Activated naive CD4-positive, alpha-beta T cell treated with anti-CD3 and anti-CD28 coated beads, Interleukin-2, amount 50 U/mL, for 72 hours (primary cell): ENCODE measurements at regions not wholly inside any gene's neighbourhood (a gene's known extent, or its start where the extent isn't known, plus 50 kb on each side); places are given as distances from the start of the nearest gene placed in this dataset.

Experiments
- ATAC-seq, 2 donors: fragments of 150-1000 bp; cut with Tn5 transposase; 2 replicates each; pipeline ENCODE4 v1.10.0; 2021; ENCODE audit warnings: mild to moderate bottlenecking in 2 of 2, moderate library complexity in 2 of 2
- DNase-seq, 2 donors: peaks; one replicate each; pipeline ENCODE4 v3.0.0; 2021 to 2022; ENCODE audit warnings: low spot score in 2 of 2
- H3K27ac Mint-ChIP-seq, 2 donors: one replicate each; pipeline ENCODE4 v1.8.0; 2022; ENCODE audit warnings: mild to moderate bottlenecking in 2 of 2, mixed read lengths in 2 of 2
- H3K36me3 Mint-ChIP-seq, 2 donors: one replicate each; pipeline ENCODE4 v1.8.0; 2022; ENCODE audit warnings: mixed read lengths in 2 of 2
- H3K9me3 Mint-ChIP-seq, 2 donors: one replicate each; pipeline ENCODE4 v1.8.0; 2022; ENCODE audit warnings: mixed read lengths in 2 of 2

DNA sequence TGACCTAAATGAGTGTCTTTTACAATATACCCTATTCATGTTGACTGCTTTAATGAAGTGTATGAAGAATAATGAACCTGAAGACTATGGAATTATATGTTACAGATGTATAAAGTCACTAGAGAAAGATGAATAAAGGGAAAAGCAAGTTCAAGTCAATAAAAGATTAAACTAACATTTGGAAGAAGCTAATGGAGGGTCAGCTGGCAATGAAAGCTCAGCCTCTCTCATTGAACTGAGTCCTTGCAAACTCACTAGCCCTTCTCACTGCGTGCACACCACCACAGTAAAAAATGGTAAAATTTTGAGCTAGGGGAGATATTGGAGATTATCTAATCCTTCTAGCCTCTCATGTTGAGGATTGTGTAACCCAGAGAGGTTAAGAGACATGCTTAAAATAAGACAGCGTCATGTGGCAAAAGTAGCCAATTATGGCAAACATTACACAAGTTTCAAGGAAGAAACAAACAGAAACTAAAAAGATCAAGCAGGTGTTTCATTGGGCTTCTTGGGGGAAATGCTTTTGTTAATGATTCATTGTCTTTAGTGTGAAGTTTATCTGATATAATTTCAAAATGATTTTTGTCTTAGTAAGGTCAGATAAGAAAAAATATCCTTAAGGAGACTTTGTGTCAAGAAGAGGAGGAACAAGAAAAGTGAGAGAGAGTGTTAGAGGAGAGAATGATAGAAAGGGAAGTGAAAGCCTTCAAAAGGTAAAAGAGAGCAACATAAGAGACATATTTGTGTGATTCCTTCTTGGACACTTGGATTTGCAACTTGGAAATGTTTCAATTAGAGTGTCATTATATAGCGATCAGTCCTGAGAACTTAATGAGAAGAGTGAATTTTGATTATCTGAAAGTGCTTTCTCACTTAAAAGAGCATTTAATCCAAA, 893.7 kb upstream of the FAM98A start:
- DNase-seq (no peak), ATAC-seq (no peak)
- Mint-ChIP-seq H3K36me3 (no peaks in the 10 kb centered on the region), H3K9me3 (peaks cover 3 to 11% of the 10 kb centered on the region in 2 donors), H3K27ac (no peak overlapping the region)

DNA sequence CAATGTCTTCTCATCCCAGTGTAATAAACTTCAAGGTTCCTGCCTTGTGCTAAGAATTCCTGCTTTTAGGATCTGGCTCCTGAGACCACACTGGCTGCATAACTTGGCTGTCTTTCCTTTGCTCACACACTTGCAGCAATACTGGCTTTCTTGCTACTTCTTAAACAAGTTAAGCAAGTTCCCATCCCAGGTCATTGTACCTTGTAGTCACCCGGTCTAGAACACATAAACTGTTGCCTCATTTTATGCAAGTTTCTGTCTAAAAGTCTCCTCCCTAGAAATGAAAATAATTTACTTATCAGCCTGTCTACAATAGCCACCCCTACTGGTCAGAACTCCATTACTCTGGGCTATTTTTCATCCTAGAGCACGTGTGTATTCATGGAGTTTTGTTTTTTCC, 887.9 kb upstream of the FAM98A start:
- DNase-seq: no peak
- Mint-ChIP-seq H3K27ac (no peak overlapping the region), H3K9me3 (peaks cover 3% of the 10 kb centered on the region in 2 donors), H3K36me3 (no peaks in the 10 kb centered on the region)
- ATAC-seq: no peak

DNA sequence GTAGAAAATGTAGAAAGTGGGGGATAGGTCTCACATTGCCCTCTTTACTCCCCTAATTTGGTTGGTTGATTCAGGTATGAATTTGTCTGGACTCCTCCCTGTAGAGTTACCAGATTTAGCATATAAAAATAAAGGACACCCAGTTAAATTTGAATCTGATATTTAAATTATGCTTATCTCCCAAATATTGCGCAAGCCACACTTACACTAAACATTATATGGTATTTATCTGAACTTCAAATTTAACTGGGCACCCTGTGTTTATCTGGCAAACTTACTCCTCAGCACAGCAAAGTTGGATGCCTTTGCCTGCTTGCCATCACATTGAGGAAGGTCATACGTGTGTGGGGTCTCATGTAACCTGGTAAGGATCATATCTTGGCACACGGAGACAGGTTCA, 882.4 kb upstream of the FAM98A start:
- H3K27ac Mint-ChIP-seq: no peak overlapping the region
- no peak for ATAC-seq
- peaks cover 0 to 7% of the 10 kb centered on the region in 2 donors for H3K36me3 Mint-ChIP-seq
- H3K9me3 Mint-ChIP-seq: peaks cover 0 to 20% of the 10 kb centered on the region in 2 donors
- DNase-seq: no peak

DNA sequence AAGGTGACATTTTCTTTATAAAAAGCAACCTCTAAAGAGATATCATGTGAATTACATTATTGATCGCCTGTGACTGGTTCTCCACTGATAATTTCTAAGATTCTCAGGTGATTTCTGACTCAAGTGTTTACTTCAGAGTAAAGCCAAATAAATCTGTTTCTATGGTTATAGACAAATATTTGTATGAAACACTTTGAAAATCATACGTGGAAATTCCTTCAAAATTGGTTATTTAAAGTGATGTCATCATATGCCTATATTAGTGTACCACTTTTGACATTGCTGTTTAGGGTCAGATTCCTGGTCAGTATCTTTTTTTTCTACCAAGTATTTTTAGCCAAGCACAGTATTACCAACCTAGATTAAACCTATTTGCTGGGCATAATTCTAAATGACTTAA, 881.3 kb upstream of the FAM98A start:
- peaks cover 0 to 20% of the 10 kb centered on the region in 2 donors for H3K9me3 Mint-ChIP-seq

DNA sequence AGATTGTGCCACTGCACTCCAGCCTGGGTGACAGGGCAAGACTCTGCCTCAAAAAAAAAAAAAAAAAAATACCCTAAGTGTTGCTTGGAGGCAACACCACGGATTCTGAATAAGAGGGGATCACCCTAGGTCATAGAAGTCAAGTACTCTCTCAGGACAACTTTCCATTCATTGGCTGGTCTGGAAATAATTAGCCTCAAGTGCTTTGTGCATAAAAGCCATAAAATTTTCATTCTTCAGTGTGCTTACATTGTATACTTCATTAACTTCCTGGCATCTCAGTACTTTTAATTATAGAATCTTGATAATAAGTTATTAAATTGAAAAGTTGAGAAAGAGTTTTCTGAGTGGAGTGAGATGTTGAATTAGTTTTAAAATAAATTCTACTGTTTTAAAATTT, 876.1 kb upstream of the FAM98A start:
- ATAC-seq: no peak
- H3K9me3 Mint-ChIP-seq: peaks cover 0 to 29% of the 10 kb centered on the region in 2 donors
- no peak overlapping the region for H3K27ac Mint-ChIP-seq
- peaks cover 0 to 7% of the 10 kb centered on the region in 2 donors for H3K36me3 Mint-ChIP-seq
- DNase-seq: no peak

More for the DNA sequence above, 881.3 kb upstream of the FAM98A start:
- H3K36me3 Mint-ChIP-seq: peaks cover 0 to 7% of the 10 kb centered on the region in 2 donors
- ATAC-seq (no peak), DNase-seq (no peak)
- H3K27ac Mint-ChIP-seq: no peak overlapping the region

DNA sequence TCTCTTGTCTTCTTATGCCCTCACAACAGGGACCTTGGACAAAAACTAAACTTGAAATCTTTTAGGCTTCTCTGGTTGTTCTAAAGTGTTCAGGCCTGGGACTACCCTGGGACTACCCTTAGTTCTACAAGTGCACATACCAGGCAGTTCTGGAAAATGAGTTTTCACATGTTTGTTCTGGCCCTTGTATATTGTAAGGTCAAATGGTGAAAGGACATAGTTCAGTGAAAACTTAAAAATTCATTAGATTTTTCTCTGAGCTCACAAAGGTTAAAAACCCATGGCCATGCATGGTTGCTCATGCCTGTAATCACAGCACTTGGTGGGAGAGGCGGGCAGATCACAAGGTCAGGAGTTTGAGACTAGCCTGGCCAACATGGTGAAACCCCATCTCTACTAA, 875.5 kb upstream of the FAM98A start:
- no peak for DNase-seq
- Mint-ChIP-seq H3K27ac (no peak overlapping the region), H3K36me3 (peaks cover 0 to 7% of the 10 kb centered on the region in 2 donors), H3K9me3 (peaks cover 1 to 27% of the 10 kb centered on the region in 2 donors)
- ATAC-seq: no peak

DNA sequence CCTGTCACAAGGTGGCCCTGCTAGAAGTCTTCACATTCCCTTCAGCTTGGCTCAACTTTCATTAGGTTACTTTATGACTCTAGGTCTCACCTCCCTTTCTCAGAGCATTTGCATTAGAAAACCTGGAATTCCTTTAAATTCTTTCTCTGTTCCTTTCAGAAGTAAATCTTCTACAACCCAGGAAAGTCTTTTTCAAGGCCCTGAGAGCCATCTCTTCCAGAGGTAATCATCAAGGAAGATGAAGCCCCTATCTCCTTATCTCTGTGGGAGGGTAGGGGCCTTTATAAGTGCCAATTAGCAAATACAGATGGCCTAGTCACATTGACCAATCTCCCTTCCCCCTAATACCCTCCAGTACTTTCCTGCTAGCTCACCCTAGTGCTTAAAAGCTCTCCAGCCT, 848.0 kb upstream of the FAM98A start:
- H3K9me3 Mint-ChIP-seq: peaks cover 15 to 27% of the 10 kb centered on the region in 2 donors
- H3K36me3 Mint-ChIP-seq: no peaks in the 10 kb centered on the region
- no peak for DNase-seq
- ATAC-seq: no peak
- no peak overlapping the region for H3K27ac Mint-ChIP-seq

DNA sequence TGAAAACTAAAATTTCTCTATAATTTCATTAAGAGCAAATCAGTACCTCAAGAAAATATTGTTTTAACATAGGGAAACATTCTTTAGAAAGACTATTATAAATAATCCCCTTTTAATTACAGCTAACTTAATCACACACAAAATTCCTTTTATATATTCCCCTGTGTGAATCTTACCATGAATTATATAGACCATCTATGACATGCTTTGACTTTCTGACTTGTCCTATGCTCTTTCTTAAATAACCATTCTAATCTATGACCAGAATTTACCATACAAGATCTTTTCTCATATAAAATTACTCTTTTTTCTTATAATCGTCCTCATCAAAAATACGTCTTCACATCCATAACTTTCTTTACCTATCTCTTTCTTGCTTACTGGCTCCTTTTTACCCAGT, 824.2 kb upstream of the FAM98A start:
- H3K36me3 Mint-ChIP-seq: peaks cover 0 to 4% of the 10 kb centered on the region in 2 donors
- H3K9me3 Mint-ChIP-seq: peaks cover 0 to 20% of the 10 kb centered on the region in 2 donors
- ATAC-seq (no peak), DNase-seq (no peak)
- no peak overlapping the region for H3K27ac Mint-ChIP-seq

DNA sequence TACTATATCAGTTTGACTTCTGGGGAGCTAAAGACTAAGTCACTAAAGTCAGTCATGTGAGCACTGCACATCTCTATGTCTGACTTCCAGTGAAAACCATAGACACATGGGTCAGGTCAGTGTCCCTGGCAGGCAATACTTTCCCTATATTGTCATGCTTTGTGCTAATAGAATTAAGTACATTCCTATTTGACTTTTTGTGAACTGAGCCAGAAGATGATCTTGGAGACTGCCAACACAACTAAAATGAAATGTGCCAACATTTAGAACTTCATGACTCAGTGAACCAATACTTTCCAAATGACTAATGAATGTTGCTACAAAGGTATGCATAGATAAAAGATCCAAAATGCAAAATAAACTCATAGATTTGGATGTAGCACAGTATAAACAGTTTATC, 820.8 kb upstream of the FAM98A start:
- Mint-ChIP-seq H3K27ac (no peak overlapping the region), H3K9me3 (peaks cover 0 to 16% of the 10 kb centered on the region in 2 donors), H3K36me3 (no peaks in the 10 kb centered on the region)
- DNase-seq (no peak), ATAC-seq (no peak)

DNA sequence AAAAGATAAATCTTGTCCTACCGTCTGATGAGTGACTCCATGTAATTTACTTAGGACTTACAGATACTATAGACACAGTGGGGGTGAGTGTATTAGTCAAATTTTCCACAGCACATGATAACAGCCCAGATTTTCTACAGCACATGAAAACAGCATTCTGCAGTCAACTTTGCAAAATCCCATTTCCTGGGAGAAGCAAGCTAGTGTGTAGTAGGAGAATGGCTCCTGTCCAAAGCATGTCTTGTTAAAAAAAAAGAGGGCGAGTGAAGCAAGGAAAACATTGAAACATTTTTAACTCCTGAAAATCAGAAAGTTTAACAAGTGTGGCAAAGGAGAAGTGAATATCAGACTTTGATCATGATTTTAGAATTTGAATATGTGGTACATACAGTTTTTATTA, 817.8 kb upstream of the FAM98A start:
- ATAC-seq (no peak), DNase-seq (no peak)
- Mint-ChIP-seq H3K27ac (no peak overlapping the region), H3K9me3 (peaks cover 0 to 11% of the 10 kb centered on the region in 2 donors), H3K36me3 (no peaks in the 10 kb centered on the region)

DNA sequence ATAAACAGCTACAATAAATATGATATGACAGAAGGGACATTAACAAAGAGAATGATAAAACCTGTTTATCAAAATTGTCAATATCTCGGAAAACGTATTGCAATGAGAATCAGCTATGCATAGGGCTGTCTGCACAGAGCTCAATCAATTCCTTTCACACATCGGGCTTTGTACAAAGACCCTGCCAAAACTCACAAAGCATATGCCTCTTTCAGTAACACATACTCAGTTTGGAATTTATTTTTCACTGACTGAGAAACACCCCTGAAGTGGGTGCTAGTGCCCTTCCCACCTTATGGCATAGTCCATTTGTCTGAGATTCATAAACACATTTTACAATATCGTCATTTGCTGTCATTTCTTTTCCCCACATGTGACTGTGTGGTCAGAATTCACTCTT, 815.8 kb upstream of the FAM98A start:
- Mint-ChIP-seq H3K27ac (no peak overlapping the region), H3K9me3 (peaks cover 0 to 8% of the 10 kb centered on the region in 2 donors), H3K36me3 (no peaks in the 10 kb centered on the region)
- ATAC-seq (no peak), DNase-seq (no peak)

DNA sequence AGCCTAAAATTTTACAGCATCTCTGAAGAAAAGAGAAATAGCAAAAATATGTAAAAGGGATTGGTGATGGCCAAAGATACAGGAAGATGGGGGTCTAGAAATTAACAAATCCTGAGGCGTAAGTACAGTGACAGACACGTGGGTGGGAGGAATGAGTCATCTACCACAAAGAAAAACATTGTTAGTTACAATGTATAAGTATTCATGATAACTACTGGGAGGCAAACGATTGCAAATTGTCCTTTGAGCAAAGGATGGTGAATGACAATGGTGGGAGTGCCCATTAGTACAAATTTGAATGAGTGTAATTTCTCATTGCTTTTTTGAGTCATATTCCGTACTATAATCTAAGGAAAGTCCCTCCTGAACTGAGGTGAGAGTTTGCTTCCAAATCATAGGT, 809.0 kb upstream of the FAM98A start:
- ATAC-seq (no peak), DNase-seq (no peak)
- Mint-ChIP-seq H3K36me3 (no peaks in the 10 kb centered on the region), H3K27ac (no peak overlapping the region), H3K9me3 (peaks cover 0 to 6% of the 10 kb centered on the region in 2 donors)

DNA sequence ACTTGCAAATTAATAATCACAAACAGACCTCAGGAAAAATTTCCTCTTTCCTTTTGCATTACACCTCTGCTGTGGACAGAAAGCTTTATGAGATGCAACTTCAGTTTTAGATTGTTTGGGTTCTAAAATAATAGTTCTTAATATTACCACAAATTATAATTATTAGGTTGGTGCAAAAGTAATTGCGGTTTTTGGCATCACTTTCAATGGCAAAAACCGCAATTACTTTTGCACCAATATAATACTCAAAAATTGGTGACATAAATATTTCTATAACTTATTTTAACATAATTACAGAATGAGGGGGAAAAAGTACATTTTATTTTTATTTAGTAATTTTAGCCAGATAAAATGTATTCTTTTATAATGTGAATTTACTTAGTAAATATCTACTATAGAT, 804.4 kb upstream of the FAM98A start:
- peaks cover 6 to 9% of the 10 kb centered on the region in 2 donors for H3K9me3 Mint-ChIP-seq
- DNase-seq (no peak), ATAC-seq (no peak)
- no peaks in the 10 kb centered on the region for H3K36me3 Mint-ChIP-seq
- no peak overlapping the region for H3K27ac Mint-ChIP-seq

DNA sequence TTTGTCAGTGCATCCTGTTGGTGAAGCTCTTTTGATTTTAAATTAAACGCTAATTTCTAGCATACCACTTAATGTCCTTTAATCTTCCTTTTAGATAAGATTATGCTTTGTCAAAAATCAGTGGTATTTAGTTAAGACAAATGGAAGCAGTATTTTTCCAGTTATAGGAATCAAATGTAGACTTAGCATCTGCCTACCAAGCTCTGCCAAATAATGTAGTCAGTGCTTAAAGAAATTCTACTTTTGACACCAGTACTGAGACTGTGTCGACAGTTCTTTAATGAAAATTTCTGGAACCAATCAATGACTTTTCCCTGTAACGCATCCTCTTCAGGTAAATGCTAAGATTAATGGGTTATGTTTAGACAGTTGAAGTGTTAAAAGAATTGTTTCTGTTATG, 803.3 kb upstream of the FAM98A start:
- no peak for ATAC-seq
- Mint-ChIP-seq H3K9me3 (peaks cover 3 to 9% of the 10 kb centered on the region in 2 donors), H3K36me3 (no peaks in the 10 kb centered on the region), H3K27ac (no peak overlapping the region)
- DNase-seq: no peak

DNA sequence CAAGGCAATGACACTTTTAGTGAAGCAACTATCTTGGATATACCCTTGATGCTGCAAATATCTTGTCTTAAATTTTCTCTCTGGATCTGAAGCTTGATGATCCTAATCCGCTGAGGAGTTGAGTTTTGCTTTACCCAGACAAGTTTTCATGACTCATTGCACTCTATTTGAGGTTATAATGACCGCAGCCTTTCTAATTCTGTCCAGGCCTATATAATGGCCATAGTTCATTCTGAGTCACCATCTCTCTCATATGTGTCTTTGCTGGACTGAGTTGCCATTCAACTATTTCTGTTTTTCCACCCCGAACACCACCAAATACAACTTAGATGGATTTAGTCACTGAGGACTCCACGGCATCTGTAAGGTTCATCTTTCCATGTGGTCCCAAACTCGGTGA, 802.1 kb upstream of the FAM98A start:
- no peak overlapping the region for H3K27ac Mint-ChIP-seq
- H3K36me3 Mint-ChIP-seq: no peaks in the 10 kb centered on the region
- ATAC-seq (no peak), DNase-seq (no peak)
- H3K9me3 Mint-ChIP-seq: peaks cover 3 to 9% of the 10 kb centered on the region in 2 donors

DNA sequence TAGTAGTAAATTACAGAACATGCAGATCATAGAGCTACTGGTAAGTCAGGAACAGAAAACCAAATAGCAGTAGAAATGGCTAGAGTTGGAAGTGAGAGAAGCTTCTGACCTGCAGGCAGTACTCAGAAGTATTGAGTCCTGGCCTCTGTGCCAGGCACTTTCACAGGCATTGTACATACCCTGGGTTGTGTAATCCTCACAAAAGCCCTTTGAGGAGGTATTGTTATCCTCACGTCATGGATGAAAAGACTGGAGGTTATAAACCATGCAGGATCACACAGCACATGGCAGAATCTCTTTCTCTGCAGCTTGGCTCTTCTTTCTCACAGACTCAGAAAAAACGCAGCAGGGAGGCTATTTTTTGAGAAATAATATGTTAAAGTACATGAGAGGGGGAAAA, 789.3 kb upstream of the FAM98A start:
- DNase-seq (no peak), ATAC-seq (no peak)
- Mint-ChIP-seq H3K9me3 (peaks cover 16 to 24% of the 10 kb centered on the region in 2 donors), H3K36me3 (peaks cover 4 to 5% of the 10 kb centered on the region in 2 donors), H3K27ac (peak overlapping the region in 1 of 2 donors; percentile 33)

DNA sequence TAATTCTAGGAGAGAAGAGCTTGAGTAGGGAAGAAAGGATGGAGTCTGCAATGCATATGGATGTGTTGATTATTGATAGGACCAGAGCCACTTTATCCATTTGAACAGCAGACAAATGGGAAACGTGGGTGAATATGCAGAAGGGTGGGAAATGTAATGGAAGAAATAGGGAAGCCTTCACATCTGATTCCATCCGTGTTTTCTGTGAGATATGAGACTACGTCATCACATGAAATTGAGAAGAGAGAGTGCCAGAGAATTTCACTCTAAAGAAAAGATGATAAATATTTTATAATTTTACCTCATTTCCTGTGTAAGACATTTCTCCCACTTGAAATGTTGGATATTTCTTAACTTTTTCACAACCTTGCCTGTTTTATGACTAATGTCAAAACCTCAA, 788.4 kb upstream of the FAM98A start:
- no peak overlapping the region for H3K27ac Mint-ChIP-seq
- peaks cover 4 to 5% of the 10 kb centered on the region in 2 donors for H3K36me3 Mint-ChIP-seq
- no peak for ATAC-seq
- no peak for DNase-seq
- peaks cover 16 to 24% of the 10 kb centered on the region in 2 donors for H3K9me3 Mint-ChIP-seq

DNA sequence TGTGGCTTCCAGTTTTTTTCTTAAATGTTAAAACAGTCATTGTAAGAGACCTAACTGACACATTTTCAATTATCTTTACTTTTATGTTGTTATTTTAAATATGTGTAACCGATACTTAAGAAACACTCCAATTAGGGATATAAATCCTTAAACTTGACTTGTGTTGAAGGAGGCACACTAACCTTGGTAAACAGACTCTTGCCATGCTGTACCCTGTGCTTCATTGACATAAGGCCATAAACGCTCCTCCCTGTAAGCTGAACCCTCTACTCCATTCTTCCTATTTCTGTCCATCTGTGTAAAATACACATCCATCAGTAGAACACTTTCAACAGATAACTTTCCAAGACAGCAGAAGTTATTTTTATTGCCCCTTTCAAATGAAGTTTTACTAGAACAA, 780.5 kb upstream of the FAM98A start:
- H3K27ac Mint-ChIP-seq: no peak overlapping the region
- DNase-seq (no peak), ATAC-seq (no peak)
- H3K36me3 Mint-ChIP-seq: peaks cover 0 to 8% of the 10 kb centered on the region in 2 donors
- H3K9me3 Mint-ChIP-seq: peaks cover 4 to 16% of the 10 kb centered on the region in 2 donors
